Keratinocyte (primary cell): ENCODE measurements at regions not wholly inside any gene's neighbourhood (a gene's known extent, or its start where the extent isn't known, plus 50 kb on each side); places are given as distances from the start of the nearest gene placed in this dataset.

Experiments used
- EZH2 ChIP-seq: IDR thresholded peaks from one replicate; pipeline ENCODE4 v1.6.1; 2012; ENCODE audit warnings: inconsistent platforms, mild to moderate bottlenecking, low read length, moderate library complexity
- TF ChIP-seq, protein P1 (sequence below), 3 experiments: IDR thresholded peaks in 1 of 3; conservative IDR thresholded peaks in 1 of 3; optimal IDR thresholded peaks in 1 of 3; 2 replicates in 2 of 3; 3 replicates in 1 of 3; pipeline versions ENCODE3 to v1.5.1; 2011; ENCODE audit warnings: low read length in 3 of 3, mild to moderate bottlenecking in 3 of 3, moderate library complexity in 2 of 3, control low read depth in 1 of 3, inconsistent platforms in 1 of 3; ENCODE audit not compliant: insufficient read depth in 2 of 3; ENCODE audit errors: extremely low read depth in 1 of 3

DNA sequence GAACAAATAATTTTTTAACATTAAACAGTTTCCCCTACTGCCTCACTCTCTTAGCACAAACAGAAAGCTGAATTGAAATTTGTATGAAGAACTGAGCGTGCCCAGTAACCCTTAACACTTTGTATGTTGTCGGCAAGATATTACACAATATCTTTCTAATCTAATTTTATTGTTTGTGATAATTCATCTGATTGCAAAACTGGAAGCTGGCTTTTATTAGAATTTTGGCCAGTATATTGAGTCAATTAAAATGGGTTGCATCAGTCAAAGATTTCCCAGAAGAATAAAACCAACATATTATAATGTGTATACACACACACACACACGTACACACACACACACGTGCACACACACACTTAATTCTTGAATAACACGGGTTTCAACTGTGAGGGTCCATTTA, 2332.1 kb downstream of the PCDH7 start:
- TF ChIP-seq, protein P1, sequence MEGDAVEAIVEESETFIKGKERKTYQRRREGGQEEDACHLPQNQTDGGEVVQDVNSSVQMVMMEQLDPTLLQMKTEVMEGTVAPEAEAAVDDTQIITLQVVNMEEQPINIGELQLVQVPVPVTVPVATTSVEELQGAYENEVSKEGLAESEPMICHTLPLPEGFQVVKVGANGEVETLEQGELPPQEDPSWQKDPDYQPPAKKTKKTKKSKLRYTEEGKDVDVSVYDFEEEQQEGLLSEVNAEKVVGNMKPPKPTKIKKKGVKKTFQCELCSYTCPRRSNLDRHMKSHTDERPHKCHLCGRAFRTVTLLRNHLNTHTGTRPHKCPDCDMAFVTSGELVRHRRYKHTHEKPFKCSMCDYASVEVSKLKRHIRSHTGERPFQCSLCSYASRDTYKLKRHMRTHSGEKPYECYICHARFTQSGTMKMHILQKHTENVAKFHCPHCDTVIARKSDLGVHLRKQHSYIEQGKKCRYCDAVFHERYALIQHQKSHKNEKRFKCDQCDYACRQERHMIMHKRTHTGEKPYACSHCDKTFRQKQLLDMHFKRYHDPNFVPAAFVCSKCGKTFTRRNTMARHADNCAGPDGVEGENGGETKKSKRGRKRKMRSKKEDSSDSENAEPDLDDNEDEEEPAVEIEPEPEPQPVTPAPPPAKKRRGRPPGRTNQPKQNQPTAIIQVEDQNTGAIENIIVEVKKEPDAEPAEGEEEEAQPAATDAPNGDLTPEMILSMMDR (optimal IDR thresholded peaks at IDR 0.05 in 1 of 3, IDR thresholded peaks at IDR 0.05 in 1 of 3, conservative IDR thresholded peaks at IDR 0.05 in 1 of 3; ENCODE audit: extremely low read depth in 1 of 3, insufficient read depth in 2 of 3, low read length in 3 of 3), result no peak
- no peak for TF ChIP-seq EZH2
